ENCODE measurements at regions not wholly inside any gene's neighbourhood (a gene's known extent, or its start where the extent isn't known, plus 50 kb on each side); places are given as distances from the start of the nearest gene placed in this dataset.

- DNase-seq (ENCODE audit: low spot score) = no peak
Observed at GRCh38 chr9:78806492-78807160, 509.7 kb downstream of the PSAT1 start.

GRCh38 chr9:78807286-78807685 is 510.4 kb downstream of the PSAT1 start:
- DNase-seq (ENCODE audit: low spot score) = no peak

- no peak for DNase-seq (ENCODE audit: low spot score)
Observed at GRCh38 chr9:78808048-78808447, 511.1 kb downstream of the PSAT1 start.

- DNase-seq (ENCODE audit: low spot score) = no peak
Observed at GRCh38 chr9:78811622-78812276, 514.8 kb downstream of the PSAT1 start.

- no peak for DNase-seq (ENCODE audit: low spot score)
Observed at GRCh38 chr9:78812665-78813064, 515.7 kb downstream of the PSAT1 start.

GRCh38 chr9:78813602-78814180 is 516.8 kb downstream of the PSAT1 start:
- no peak for DNase-seq (ENCODE audit: low spot score)

GRCh38 chr9:78821126-78821822 is 524.3 kb downstream of the PSAT1 start:
- peak; percentile 48 for DNase-seq (ENCODE audit: low spot score)

GRCh38 chr9:78826527-78826926 is 529.6 kb downstream of the PSAT1 start:
- DNase-seq (ENCODE audit: low spot score) = no peak

GRCh38 chr9:78828521-78828920 is 531.6 kb downstream of the PSAT1 start:
- DNase-seq (ENCODE audit: low spot score) = no peak

- no peak for DNase-seq (ENCODE audit: low spot score)
Observed at GRCh38 chr9:78830301-78830700, 533.4 kb downstream of the PSAT1 start.

GRCh38 chr9:78831726-78832125 is 534.8 kb downstream of the PSAT1 start:
- no peak for DNase-seq (ENCODE audit: low spot score)

- no peak for DNase-seq (ENCODE audit: low spot score)
Observed at GRCh38 chr9:78835928-78836450, 539.1 kb downstream of the PSAT1 start.

GRCh38 chr9:78839252-78839651 is 542.3 kb downstream of the PSAT1 start:
- no peak for DNase-seq (ENCODE audit: low spot score)

GRCh38 chr9:78848061-78848460 is 551.1 kb downstream of the PSAT1 start:
- DNase-seq (ENCODE audit: low spot score) = no peak

GRCh38 chr9:78856144-78856543 is 559.2 kb downstream of the PSAT1 start:
- no peak for DNase-seq (ENCODE audit: low spot score)

GRCh38 chr9:78856781-78857180 is 559.9 kb downstream of the PSAT1 start:
- DNase-seq (ENCODE audit: low spot score) = no peak

GRCh38 chr9:78857373-78858225 is 560.7 kb downstream of the PSAT1 start:
- DNase-seq (ENCODE audit: low spot score) = no peak

- no peak for DNase-seq (ENCODE audit: low spot score)
Observed at GRCh38 chr9:78858266-78858665, 561.3 kb downstream of the PSAT1 start.

GRCh38 chr9:78860801-78861475 is 564.0 kb downstream of the PSAT1 start:
- no peak for DNase-seq (ENCODE audit: low spot score)

- no peak for DNase-seq (ENCODE audit: low spot score)
Observed at GRCh38 chr9:78863531-78863930, 566.6 kb downstream of the PSAT1 start.

- DNase-seq (ENCODE audit: low spot score) = no peak
Observed at GRCh38 chr9:78865737-78866136, 568.8 kb downstream of the PSAT1 start.

Measured in D341Med (cell line).